H1 (cell line): ENCODE measurements at regions not wholly inside any gene's neighbourhood (a gene's known extent, or its start where the extent isn't known, plus 50 kb on each side); places are given as distances from the start of the nearest gene placed in this dataset.

Experiments used
- CBX5 ChIP-seq: fragments of 300-800, 300-1000 bp; sonication (generic); IDR thresholded peaks from 2 replicates; pipeline ENCODE4 v1.7.1; 2016; ENCODE audit warnings: antibody characterized with exemption, low read length, low read depth
- RFX5 ChIP-seq: IDR thresholded peaks from 2 replicates; pipeline ENCODE4 v1.6.1; 2011; ENCODE audit warnings: low read depth, low read length, improper control_type of control experiment, borderline replicate concordance
- SIN3A ChIP-seq, 2 experiments: IDR thresholded peaks in 1 of 2; conservative IDR thresholded peaks in 1 of 2; 2 replicates each; pipeline ENCODE4 v1.6.1; 2011 to 2012; ENCODE audit warnings: low read length in 2 of 2, improper control_type of control experiment in 1 of 2, low read depth in 1 of 2, mild to moderate bottlenecking in 1 of 2
- TF ChIP-seq, protein P1 (sequence below): fragments of 300-600 bp; sonication (generic); IDR thresholded peaks from 2 replicates; pipeline ENCODE4 v1.7.1; 2012; ENCODE audit warnings: low read length, moderate library complexity, mild to moderate bottlenecking, inconsistent platforms; ENCODE audit not compliant: insufficient replicate concordance

DNA sequence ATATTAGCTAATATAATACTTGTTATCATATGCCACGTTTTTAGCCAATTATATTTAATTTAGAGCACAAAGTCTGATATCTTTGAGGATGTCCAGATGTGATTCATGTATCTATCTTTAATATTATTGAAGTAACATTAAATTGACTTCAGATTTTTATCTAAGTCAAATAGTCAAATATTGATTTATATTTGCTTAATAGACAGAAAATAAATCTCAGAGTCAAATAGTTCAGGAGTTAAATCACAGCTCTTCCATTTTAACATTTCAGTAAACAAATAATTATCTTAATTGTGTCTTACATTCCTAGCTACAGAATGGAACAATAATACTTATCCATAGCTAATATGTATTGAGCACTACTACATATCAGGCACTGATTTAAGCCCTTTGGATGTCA lies 379.4 kb upstream of the UBE2E3 start (continued):
- TF ChIP-seq, protein P1, sequence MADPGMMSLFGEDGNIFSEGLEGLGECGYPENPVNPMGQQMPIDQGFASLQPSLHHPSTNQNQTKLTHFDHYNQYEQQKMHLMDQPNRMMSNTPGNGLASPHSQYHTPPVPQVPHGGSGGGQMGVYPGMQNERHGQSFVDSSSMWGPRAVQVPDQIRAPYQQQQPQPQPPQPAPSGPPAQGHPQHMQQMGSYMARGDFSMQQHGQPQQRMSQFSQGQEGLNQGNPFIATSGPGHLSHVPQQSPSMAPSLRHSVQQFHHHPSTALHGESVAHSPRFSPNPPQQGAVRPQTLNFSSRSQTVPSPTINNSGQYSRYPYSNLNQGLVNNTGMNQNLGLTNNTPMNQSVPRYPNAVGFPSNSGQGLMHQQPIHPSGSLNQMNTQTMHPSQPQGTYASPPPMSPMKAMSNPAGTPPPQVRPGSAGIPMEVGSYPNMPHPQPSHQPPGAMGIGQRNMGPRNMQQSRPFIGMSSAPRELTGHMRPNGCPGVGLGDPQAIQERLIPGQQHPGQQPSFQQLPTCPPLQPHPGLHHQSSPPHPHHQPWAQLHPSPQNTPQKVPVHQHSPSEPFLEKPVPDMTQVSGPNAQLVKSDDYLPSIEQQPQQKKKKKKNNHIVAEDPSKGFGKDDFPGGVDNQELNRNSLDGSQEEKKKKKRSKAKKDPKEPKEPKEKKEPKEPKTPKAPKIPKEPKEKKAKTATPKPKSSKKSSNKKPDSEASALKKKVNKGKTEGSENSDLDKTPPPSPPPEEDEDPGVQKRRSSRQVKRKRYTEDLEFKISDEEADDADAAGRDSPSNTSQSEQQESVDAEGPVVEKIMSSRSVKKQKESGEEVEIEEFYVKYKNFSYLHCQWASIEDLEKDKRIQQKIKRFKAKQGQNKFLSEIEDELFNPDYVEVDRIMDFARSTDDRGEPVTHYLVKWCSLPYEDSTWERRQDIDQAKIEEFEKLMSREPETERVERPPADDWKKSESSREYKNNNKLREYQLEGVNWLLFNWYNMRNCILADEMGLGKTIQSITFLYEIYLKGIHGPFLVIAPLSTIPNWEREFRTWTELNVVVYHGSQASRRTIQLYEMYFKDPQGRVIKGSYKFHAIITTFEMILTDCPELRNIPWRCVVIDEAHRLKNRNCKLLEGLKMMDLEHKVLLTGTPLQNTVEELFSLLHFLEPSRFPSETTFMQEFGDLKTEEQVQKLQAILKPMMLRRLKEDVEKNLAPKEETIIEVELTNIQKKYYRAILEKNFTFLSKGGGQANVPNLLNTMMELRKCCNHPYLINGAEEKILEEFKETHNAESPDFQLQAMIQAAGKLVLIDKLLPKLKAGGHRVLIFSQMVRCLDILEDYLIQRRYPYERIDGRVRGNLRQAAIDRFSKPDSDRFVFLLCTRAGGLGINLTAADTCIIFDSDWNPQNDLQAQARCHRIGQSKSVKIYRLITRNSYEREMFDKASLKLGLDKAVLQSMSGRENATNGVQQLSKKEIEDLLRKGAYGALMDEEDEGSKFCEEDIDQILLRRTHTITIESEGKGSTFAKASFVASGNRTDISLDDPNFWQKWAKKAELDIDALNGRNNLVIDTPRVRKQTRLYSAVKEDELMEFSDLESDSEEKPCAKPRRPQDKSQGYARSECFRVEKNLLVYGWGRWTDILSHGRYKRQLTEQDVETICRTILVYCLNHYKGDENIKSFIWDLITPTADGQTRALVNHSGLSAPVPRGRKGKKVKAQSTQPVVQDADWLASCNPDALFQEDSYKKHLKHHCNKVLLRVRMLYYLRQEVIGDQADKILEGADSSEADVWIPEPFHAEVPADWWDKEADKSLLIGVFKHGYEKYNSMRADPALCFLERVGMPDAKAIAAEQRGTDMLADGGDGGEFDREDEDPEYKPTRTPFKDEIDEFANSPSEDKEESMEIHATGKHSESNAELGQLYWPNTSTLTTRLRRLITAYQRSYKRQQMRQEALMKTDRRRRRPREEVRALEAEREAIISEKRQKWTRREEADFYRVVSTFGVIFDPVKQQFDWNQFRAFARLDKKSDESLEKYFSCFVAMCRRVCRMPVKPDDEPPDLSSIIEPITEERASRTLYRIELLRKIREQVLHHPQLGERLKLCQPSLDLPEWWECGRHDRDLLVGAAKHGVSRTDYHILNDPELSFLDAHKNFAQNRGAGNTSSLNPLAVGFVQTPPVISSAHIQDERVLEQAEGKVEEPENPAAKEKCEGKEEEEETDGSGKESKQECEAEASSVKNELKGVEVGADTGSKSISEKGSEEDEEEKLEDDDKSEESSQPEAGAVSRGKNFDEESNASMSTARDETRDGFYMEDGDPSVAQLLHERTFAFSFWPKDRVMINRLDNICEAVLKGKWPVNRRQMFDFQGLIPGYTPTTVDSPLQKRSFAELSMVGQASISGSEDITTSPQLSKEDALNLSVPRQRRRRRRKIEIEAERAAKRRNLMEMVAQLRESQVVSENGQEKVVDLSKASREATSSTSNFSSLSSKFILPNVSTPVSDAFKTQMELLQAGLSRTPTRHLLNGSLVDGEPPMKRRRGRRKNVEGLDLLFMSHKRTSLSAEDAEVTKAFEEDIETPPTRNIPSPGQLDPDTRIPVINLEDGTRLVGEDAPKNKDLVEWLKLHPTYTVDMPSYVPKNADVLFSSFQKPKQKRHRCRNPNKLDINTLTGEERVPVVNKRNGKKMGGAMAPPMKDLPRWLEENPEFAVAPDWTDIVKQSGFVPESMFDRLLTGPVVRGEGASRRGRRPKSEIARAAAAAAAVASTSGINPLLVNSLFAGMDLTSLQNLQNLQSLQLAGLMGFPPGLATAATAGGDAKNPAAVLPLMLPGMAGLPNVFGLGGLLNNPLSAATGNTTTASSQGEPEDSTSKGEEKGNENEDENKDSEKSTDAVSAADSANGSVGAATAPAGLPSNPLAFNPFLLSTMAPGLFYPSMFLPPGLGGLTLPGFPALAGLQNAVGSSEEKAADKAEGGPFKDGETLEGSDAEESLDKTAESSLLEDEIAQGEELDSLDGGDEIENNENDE, result no peak
- TF ChIP-seq CBX5 (no peak), SIN3A (conservative IDR thresholded peaks at IDR 0.05 in 1 of 2, IDR thresholded peaks at IDR 0.05 in 1 of 2; ENCODE audit: low read depth in 1 of 2, low read length in 2 of 2) (no peak), RFX5 (no peak)
